IPS DF 6.9 (cell line): ENCODE measurements at regions not wholly inside any gene's neighbourhood (a gene's known extent, or its start where the extent isn't known, plus 50 kb on each side); places are given as distances from the start of the nearest gene placed in this dataset.
"Not testable (repeated sequence)": the region's sequence is repeated elsewhere in the genome, so short reads cannot be mapped to it uniquely, and the experiment has no call there.

Experiments
- DNase-seq: peaks from one replicate; pipeline ENCODE4 v3.0.0-alpha.2; 2013; ENCODE audit warnings: low read depth, low spot score
- H3K27ac ChIP-seq: one replicate; pipeline ENCODE4 v1.5.1; 2013; ENCODE audit warnings: low read length, control low read depth
- H3K27me3 ChIP-seq: 2 replicates; pipeline ENCODE4 v1.6.1; 2013; ENCODE audit warnings: mild to moderate bottlenecking, low read length; ENCODE audit not compliant: control insufficient read depth, insufficient read depth
- H3K36me3 ChIP-seq: 2 replicates; pipeline ENCODE4 v1.6.1; 2013; ENCODE audit warnings: low read length; ENCODE audit not compliant: control insufficient read depth, insufficient read depth
- H3K4me1 ChIP-seq: 2 replicates; pipeline ENCODE4 v1.6.1; 2013; ENCODE audit warnings: low read length; ENCODE audit not compliant: control insufficient read depth, insufficient read depth
- H3K4me3 ChIP-seq: 2 replicates; pipeline ENCODE4 v1.5.1; 2013; ENCODE audit warnings: mild to moderate bottlenecking, low read length
- H3K9me3 ChIP-seq: 2 replicates; pipeline ENCODE4 v1.6.1; 2013; ENCODE audit warnings: low read length, inconsistent platforms; ENCODE audit not compliant: control insufficient read depth, insufficient read depth
- WGBS: extraction: QIAGEN DNeasy Blood & Tissue Kit; methylation state at CpG from one replicate; pipeline ENCODE4 v1.1.7; 2013; ENCODE audit warnings: mixed read lengths, missing lambda C conversion rate; ENCODE audit not compliant: insufficient read length, insufficient coverage; 5-methylcytosine and 5-hydroxymethylcytosine counted together

GRCh38 chr5:18393565-18394442, 759.5 kb downstream of the TAF11L14 start:
- Histone ChIP-seq H3K27me3 (no peaks in the 10 kb centered on the region), H3K36me3 (no peaks in the 10 kb centered on the region), H3K4me3 (no peak overlapping the region), H3K9me3 (no peaks in the 10 kb centered on the region), H3K4me1 (peaks cover 3% of the 10 kb centered on the region; the same call in 1 of the 2 replicates), H3K27ac (no peak overlapping the region)
- no CpG with 5 or more reads among the region's 17 CpGs for WGBS
- peak; percentile 57 for DNase-seq

GRCh38 chr5:18394443-18394804, 760.2 kb downstream of the TAF11L14 start:
- H3K4me1 ChIP-seq: peaks cover 3% of the 10 kb centered on the region; the same call in 1 of the 2 replicates
- no CpG with 5 or more reads among the region's 4 CpGs for WGBS
- no peak for DNase-seq
- no peaks in the 10 kb centered on the region for H3K9me3 ChIP-seq
- H3K27ac ChIP-seq: no peak overlapping the region
- no peak overlapping the region for H3K4me3 ChIP-seq
- H3K36me3 ChIP-seq: no peaks in the 10 kb centered on the region
- no peaks in the 10 kb centered on the region for H3K27me3 ChIP-seq

DNA sequence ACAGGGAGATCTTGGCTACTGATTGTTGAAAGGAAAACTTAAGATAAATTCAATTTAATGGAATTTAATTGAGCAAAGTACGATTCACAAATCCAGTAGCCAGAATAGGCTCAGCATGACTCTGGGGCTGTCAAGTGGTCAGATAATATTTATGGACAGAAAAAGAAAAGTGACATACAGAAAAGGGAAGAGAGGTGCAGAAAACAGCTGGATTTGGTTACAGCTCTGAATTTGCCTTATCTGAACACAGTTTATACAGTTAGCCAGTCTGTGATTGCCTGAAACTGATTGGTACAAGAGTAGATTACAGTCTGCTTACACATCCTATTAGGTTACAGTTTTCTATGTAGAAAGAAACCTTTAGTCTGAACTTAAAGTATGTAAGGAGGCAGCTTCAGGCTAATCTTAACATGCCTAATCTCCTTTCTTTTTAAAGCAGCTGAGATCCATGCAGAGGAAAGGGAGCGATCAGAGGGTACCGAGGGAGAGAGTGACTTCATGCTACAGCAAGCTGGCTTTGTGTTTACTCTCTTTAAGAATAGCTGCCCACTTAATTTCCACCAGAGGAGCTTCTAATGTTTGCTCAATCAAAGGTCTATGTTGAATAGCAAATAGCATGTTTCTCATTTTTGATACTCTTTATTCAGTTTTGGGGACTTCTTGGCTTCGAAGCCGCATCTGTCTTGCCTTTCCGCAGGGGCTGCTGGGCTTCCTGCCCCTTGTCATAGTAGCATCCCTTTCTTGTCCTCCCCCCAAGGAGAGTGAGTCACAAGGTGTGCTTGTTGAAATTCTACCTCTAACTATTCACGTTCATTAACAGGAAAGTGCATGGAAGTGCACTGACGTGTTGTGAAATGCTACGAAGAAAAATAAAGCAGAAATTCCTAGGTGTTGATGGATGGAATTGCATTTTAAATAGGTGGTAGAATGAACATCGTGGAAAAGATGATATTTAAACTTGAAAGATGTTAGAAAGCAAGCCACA, 761.2 kb downstream of the TAF11L14 start:
- Histone ChIP-seq H3K36me3 (no peaks in the 10 kb centered on the region), H3K4me1 (peaks cover 3% of the 10 kb centered on the region; the same call in 1 of the 2 replicates), H3K4me3 (no peak overlapping the region), H3K9me3 (no peaks in the 10 kb centered on the region), H3K27me3 (no peaks in the 10 kb centered on the region), H3K27ac (no peak overlapping the region)
- DNase-seq: no peak
- WGBS: no CpG with 5 or more reads among the region's 10 CpGs

- H3K9me3 ChIP-seq: no peaks in the 10 kb centered on the region
- no peak for DNase-seq
- no CpG with 5 or more reads among the region's 4 CpGs for WGBS
- H3K27me3 ChIP-seq: no peaks in the 10 kb centered on the region
- no peaks in the 10 kb centered on the region for H3K36me3 ChIP-seq
- peaks cover 3% of the 10 kb centered on the region; the same call in 1 of the 2 replicates for H3K4me1 ChIP-seq
- no peak overlapping the region for H3K27ac ChIP-seq
- H3K4me3 ChIP-seq: no peak overlapping the region
These were observed 763.1 kb downstream of the TAF11L14 start for GRCh38 chr5:18397371-18397770.

DNA sequence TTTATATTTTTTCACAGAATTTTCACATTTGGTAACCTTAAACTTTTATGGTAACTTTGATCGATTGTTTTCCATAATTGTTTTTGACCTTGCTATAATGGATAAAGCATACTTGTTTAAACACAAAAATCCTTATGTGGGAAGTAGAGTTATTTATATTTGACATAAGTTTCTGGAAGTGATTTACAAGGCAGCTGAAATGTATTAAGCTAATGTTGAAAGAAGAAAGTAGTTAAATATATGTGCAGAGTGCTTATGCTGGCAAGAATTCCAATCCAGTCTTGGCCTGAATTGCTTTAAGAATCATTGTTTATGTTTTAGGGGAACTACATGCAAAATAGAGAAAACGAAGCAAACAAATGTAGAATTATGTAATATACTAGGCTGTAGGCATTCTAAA, 763.6 kb downstream of the TAF11L14 start:
- no peak for DNase-seq
- H3K4me1 ChIP-seq: peaks cover 3% of the 10 kb centered on the region; the same call in 1 of the 2 replicates
- H3K36me3 ChIP-seq: no peaks in the 10 kb centered on the region
- no peaks in the 10 kb centered on the region for H3K27me3 ChIP-seq
- no peak overlapping the region for H3K4me3 ChIP-seq
- H3K27ac ChIP-seq: no peak overlapping the region
- no peaks in the 10 kb centered on the region for H3K9me3 ChIP-seq
- no CpG with 5 or more reads among the region's 2 CpGs for WGBS

DNA sequence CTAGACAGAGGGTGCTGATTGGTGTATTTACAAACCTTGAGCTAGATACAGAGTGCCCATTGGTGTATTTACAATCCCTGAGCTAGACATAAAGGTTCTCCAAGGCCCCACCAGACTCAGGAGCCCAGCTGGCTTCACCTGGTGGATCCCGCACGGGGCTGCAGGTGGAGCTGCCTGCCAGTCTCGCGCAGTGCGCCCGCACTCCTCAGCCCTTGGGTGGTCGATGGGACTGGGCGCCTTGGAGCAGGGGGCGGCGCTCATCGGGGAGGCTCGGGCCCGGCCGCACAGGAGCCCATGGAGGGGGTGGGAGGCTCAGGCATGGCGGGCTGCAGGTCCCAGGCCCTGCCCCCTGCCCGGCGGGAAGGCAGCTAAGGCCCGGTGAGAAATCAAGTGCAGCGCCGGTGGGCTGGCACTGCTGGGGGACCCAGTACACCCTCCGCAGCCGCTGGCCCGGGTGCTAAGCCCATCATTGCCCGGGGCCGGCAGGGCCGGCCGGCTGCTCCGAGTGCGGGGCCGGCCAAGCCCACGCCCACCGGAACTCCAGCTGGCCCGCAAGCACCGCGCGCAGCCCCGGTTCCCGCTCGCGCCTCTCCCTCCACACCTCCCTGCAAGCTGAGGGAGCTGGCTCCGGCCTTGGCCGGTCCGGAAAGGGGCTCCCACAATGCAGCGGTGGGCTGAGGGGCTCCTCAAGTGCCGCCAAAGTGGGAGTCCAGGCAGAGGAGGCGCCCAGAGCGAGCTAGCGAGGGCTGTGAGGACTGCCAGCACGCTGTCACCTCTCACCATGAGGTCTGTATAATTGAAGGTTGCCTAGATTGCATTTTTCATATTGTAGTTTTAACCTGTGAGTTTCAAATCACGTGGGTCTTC, 765.4 kb downstream of the TAF11L14 start:
- not testable (repeated sequence) for H3K36me3 ChIP-seq, H3K27ac ChIP-seq, DNase-seq, H3K4me3 ChIP-seq, H3K27me3 ChIP-seq, H3K9me3 ChIP-seq, H3K4me1 ChIP-seq
- no CpG with 5 or more reads among the region's 50 CpGs for WGBS

DNA sequence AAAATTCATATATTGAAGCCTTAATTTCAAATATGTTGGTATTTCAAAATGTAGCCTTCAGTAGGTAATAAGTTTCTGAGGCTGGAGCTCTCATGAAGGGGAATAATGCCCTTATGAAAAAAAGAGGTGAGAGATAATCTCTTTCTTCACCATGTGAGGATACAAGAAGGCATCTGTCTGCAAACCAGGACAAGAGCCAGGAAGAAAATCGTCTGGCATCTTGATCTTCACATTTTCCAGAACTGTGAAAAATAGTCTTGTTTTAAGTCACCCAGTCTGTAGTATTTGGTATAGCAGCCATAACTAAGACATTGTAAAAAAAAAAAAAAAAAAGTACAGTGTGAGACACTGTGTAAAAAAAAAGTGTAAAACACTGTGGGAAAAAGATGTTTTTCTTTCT, 768.9 kb downstream of the TAF11L14 start:
- H3K4me1 ChIP-seq: no peaks in the 10 kb centered on the region
- H3K9me3 ChIP-seq: no peaks in the 10 kb centered on the region
- no peak for DNase-seq
- no peaks in the 10 kb centered on the region for H3K27me3 ChIP-seq
- no peak overlapping the region for H3K4me3 ChIP-seq
- H3K36me3 ChIP-seq: no peaks in the 10 kb centered on the region
- no peak overlapping the region for H3K27ac ChIP-seq
- no CpG with 5 or more reads among the region's 1 CpG for WGBS

DNA sequence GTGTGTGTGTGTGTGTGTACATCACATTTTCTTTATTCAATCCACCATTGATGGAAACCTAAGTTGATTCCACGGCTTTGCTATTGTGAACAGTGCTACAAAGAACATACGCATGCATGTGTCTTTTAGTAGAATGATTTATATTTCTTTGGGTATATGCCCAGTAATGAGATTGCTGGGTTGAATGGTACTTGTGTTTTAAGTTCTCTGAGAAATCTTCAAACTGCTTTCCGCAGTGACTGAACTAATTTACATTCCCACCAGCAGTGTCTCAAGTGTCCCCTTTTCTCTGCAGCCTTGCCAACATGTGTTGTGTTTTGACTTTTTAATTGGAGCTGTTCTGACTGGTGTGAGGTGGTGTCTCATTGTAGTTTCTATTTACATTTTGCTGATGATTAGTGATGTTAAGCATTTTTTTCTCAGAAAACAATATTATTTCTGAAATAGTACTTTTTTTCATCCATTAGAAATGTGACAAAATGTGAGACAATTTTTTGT, 769.7 kb downstream of the TAF11L14 start:
- no peak overlapping the region for H3K27ac ChIP-seq
- H3K36me3 ChIP-seq: no peaks in the 10 kb centered on the region
- H3K4me1 ChIP-seq: no peaks in the 10 kb centered on the region
- no CpG with 5 or more reads among the region's 3 CpGs for WGBS
- no peaks in the 10 kb centered on the region for H3K27me3 ChIP-seq
- H3K9me3 ChIP-seq: no peaks in the 10 kb centered on the region
- DNase-seq: no peak
- no peak overlapping the region for H3K4me3 ChIP-seq

- Histone ChIP-seq H3K4me1 (no peaks in the 10 kb centered on the region), H3K4me3 (no peak overlapping the region), H3K27me3 (no peaks in the 10 kb centered on the region), H3K27ac (no peak overlapping the region), H3K9me3 (no peaks in the 10 kb centered on the region), H3K36me3 (no peaks in the 10 kb centered on the region)
- no CpG with 5 or more reads among the region's 1 CpG for WGBS
- no peak for DNase-seq
These were observed 786.5 kb downstream of the TAF11L14 start for GRCh38 chr5:18420711-18421110.

GRCh38 chr5:18433336-18433735, 799.1 kb downstream of the TAF11L14 start:
- H3K4me1 ChIP-seq: no peaks in the 10 kb centered on the region
- DNase-seq: no peak
- H3K9me3 ChIP-seq: no peaks in the 10 kb centered on the region
- H3K36me3 ChIP-seq: no peaks in the 10 kb centered on the region
- H3K4me3 ChIP-seq: no peak overlapping the region
- no peak overlapping the region for H3K27ac ChIP-seq
- H3K27me3 ChIP-seq: no peaks in the 10 kb centered on the region
